Esophagus squamous epithelium (tissue), 4 donors: ENCODE measurements at regions not wholly inside any gene's neighbourhood (a gene's known extent, or its start where the extent isn't known, plus 50 kb on each side); places are given as distances from the start of the nearest gene placed in this dataset.

Experiments used
- POLR2A ChIP-seq, 4 donors: fragments of 450-650 bp; IDR thresholded peaks; one replicate each; pipeline ENCODE4 v1.6.1; 2017; ENCODE audit warnings: antibody characterized with exemption in 4 of 4, mild to moderate bottlenecking in 4 of 4, moderate library complexity in 3 of 4
- TF ChIP-seq, protein P1 (sequence below), 6 experiments: fragments of 450-650 bp in 4 of 6; fragments of 200-600 bp in 2 of 6; sonication (generic) in 2 of 6; IDR thresholded peaks; one replicate each; pipeline ENCODE4 v1.5.1; 2016 to 2019; ENCODE audit warnings: antibody characterized with exemption in 6 of 6, mild to moderate bottlenecking in 4 of 6, moderate library complexity in 4 of 6

DNA sequence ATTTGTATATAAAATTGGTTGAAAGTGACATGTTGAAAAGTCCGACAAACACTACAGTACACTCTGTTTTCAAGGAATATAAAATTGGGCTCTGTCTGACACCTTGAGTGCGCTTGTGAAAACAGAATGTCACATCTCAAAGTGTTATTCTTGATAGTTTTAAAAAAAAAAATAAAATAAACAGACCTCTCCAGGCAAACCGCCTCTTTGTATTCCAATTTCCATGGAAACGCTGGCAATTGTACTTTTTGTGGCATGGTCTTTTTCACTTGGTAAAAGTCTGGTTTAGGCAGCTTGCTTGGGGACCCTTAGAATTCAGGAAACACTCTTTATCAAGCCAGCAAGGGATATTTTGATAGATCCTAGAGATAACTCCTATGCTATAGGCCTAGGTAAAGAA lies 302.5 kb downstream of the RAB28 start:
- TF ChIP-seq, protein P1, sequence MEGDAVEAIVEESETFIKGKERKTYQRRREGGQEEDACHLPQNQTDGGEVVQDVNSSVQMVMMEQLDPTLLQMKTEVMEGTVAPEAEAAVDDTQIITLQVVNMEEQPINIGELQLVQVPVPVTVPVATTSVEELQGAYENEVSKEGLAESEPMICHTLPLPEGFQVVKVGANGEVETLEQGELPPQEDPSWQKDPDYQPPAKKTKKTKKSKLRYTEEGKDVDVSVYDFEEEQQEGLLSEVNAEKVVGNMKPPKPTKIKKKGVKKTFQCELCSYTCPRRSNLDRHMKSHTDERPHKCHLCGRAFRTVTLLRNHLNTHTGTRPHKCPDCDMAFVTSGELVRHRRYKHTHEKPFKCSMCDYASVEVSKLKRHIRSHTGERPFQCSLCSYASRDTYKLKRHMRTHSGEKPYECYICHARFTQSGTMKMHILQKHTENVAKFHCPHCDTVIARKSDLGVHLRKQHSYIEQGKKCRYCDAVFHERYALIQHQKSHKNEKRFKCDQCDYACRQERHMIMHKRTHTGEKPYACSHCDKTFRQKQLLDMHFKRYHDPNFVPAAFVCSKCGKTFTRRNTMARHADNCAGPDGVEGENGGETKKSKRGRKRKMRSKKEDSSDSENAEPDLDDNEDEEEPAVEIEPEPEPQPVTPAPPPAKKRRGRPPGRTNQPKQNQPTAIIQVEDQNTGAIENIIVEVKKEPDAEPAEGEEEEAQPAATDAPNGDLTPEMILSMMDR (IDR thresholded peaks at IDR 0.05) = no peak
- no peak for TF ChIP-seq POLR2A (IDR thresholded peaks at IDR 0.05)
